Mesendoderm (in vitro differentiated cells): ENCODE measurements at regions not wholly inside any gene's neighbourhood (a gene's known extent, or its start where the extent isn't known, plus 50 kb on each side); places are given as distances from the start of the nearest gene placed in this dataset.

Source experiments
- DNase-seq: peaks from one replicate; pipeline ENCODE4 v3.0.0; 2013
- H2AK5ac ChIP-seq: 2 replicates; pipeline ENCODE4 v1.6.1; 2013; ENCODE audit warnings: low read length, inconsistent platforms
- H2BK120ac ChIP-seq: 2 replicates; pipeline ENCODE4 v1.6.1; 2013; ENCODE audit warnings: low read depth, mild to moderate bottlenecking, low read length, moderate library complexity, mixed read lengths
- H2BK15ac ChIP-seq: replicated peaks from 2 replicates; pipeline ENCODE4 v1.6.1; 2013; ENCODE audit warnings: low read depth, mild to moderate bottlenecking, moderate library complexity
- H2BK5ac ChIP-seq: 2 replicates; pipeline ENCODE4 v1.6.1; 2013; ENCODE audit warnings: low read length, inconsistent platforms
- H3K18ac ChIP-seq: 2 replicates; pipeline ENCODE4 v1.6.1; 2013; ENCODE audit warnings: mild to moderate bottlenecking, low read length, mixed read lengths
- H3K23ac ChIP-seq: one replicate; pipeline ENCODE4 v1.6.1; 2013; ENCODE audit warnings: low read length
- H3K27ac ChIP-seq: 2 replicates; pipeline ENCODE4 v1.5.1; 2013; ENCODE audit warnings: low read depth, mild to moderate bottlenecking, inconsistent platforms, low read length, moderate library complexity
- H3K27me3 ChIP-seq: 2 replicates; pipeline ENCODE4 v1.6.1; 2013; ENCODE audit warnings: low read length, control low read depth, mild to moderate bottlenecking, inconsistent platforms; ENCODE audit not compliant: insufficient read depth, poor library complexity
- H3K36me3 ChIP-seq: 2 replicates; pipeline ENCODE4 v1.6.1; 2013; ENCODE audit warnings: low read length, inconsistent platforms; ENCODE audit not compliant: control insufficient read depth, insufficient read depth
- H3K4ac ChIP-seq: one replicate; pipeline ENCODE4 v1.6.1; 2013; ENCODE audit warnings: low read depth, mild to moderate bottlenecking, low read length, moderate library complexity
- H3K4me1 ChIP-seq: 2 replicates; pipeline ENCODE4 v1.6.1; 2013; ENCODE audit warnings: low read depth, low read length, inconsistent platforms; ENCODE audit not compliant: control insufficient read depth
- H3K4me2 ChIP-seq: 2 replicates; pipeline ENCODE4 v1.6.1; 2013; ENCODE audit warnings: low read length
- H3K4me3 ChIP-seq: 2 replicates; pipeline ENCODE4 v1.5.1; 2013; ENCODE audit warnings: mild to moderate bottlenecking, low read length
- H3K56ac ChIP-seq: one replicate; pipeline ENCODE4 v1.6.1; 2013; ENCODE audit warnings: low read length
- H3K79me1 ChIP-seq: 2 replicates; pipeline ENCODE4 v1.6.1; 2013; ENCODE audit warnings: low read length, inconsistent platforms
- H3K79me2 ChIP-seq: 2 replicates; pipeline ENCODE4 v1.6.1; 2013; ENCODE audit warnings: mild to moderate bottlenecking, low read length; ENCODE audit not compliant: control insufficient read depth, insufficient read depth
- H3K9ac ChIP-seq: 2 replicates; pipeline ENCODE4 v1.6.1; 2013; ENCODE audit warnings: low read length, inconsistent platforms
- H4K5ac ChIP-seq: one replicate; pipeline ENCODE4 v1.6.1; 2013; ENCODE audit warnings: low read length
- H4K8ac ChIP-seq: one replicate; pipeline ENCODE4 v1.6.1; 2013; ENCODE audit warnings: low read depth, mild to moderate bottlenecking, control low read depth, low read length, moderate library complexity
- WGBS: extraction: QIAGEN DNeasy Blood & Tissue Kit; methylation state at CpG from one replicate; pipeline ENCODE4 v1.1.7; 2013; ENCODE audit warnings: low lambda C conversion rate, missing lambda C conversion rate; ENCODE audit not compliant: insufficient coverage; ENCODE audit errors: extremely low coverage; 5-methylcytosine and 5-hydroxymethylcytosine counted together

- H3K4me3 ChIP-seq, result no peak overlapping the region
- H3K4me1 ChIP-seq, result no peaks in the 10 kb centered on the region
- H2AK5ac ChIP-seq, result no peak overlapping the region
- no peak overlapping the region for H4K8ac ChIP-seq
- no peaks in the 10 kb centered on the region for H3K79me1 ChIP-seq
- H2BK15ac ChIP-seq, result no peak overlapping the region
- H3K23ac ChIP-seq, result no peak overlapping the region
- no peak overlapping the region for H3K56ac ChIP-seq
- H2BK120ac ChIP-seq, result no peak overlapping the region
- H3K27me3 ChIP-seq, result no peaks in the 10 kb centered on the region
- H3K79me2 ChIP-seq, result no peaks in the 10 kb centered on the region
- no peaks in the 10 kb centered on the region for H3K36me3 ChIP-seq
- no CpG with 5 or more reads among the region's 3 CpGs for WGBS
- no peak overlapping the region for H3K18ac ChIP-seq
- H3K4ac ChIP-seq, result no peak overlapping the region
- H4K5ac ChIP-seq, result no peak overlapping the region
- H3K27ac ChIP-seq, result no peak overlapping the region
- no peak overlapping the region for H2BK5ac ChIP-seq
- DNase-seq, result no peak
- no peak overlapping the region for H3K9ac ChIP-seq
- no peak overlapping the region for H3K4me2 ChIP-seq
Observed at GRCh38 chr18:65459741-65460140, 291.1 kb upstream of the CDH7 start.

- H4K5ac ChIP-seq, result no peak overlapping the region
- H3K36me3 ChIP-seq, result no peaks in the 10 kb centered on the region
- no peak overlapping the region for H2BK5ac ChIP-seq
- no peaks in the 10 kb centered on the region for H3K79me1 ChIP-seq
- no peaks in the 10 kb centered on the region for H3K79me2 ChIP-seq
- no peak for DNase-seq
- no peak overlapping the region for H2AK5ac ChIP-seq
- no CpG with 5 or more reads among the region's 1 CpG for WGBS
- no peak overlapping the region for H4K8ac ChIP-seq
- H3K23ac ChIP-seq, result no peak overlapping the region
- no peak overlapping the region for H3K4me2 ChIP-seq
- H2BK120ac ChIP-seq, result no peak overlapping the region
- H3K18ac ChIP-seq, result no peak overlapping the region
- H3K9ac ChIP-seq, result no peak overlapping the region
- H2BK15ac ChIP-seq, result no peak overlapping the region
- H3K56ac ChIP-seq, result no peak overlapping the region
- no peaks in the 10 kb centered on the region for H3K27me3 ChIP-seq
- H3K27ac ChIP-seq, result no peak overlapping the region
- no peak overlapping the region for H3K4me3 ChIP-seq
- no peaks in the 10 kb centered on the region for H3K4me1 ChIP-seq
- H3K4ac ChIP-seq, result no peak overlapping the region
Observed at GRCh38 chr18:65458871-65459270, 291.9 kb upstream of the CDH7 start.

- WGBS, result 100% methylated on average over 1 of the region's 3 CpGs
- Histone ChIP-seq H3K4me3 (no peak overlapping the region), H3K18ac (no peak overlapping the region)
Observed at GRCh38 chr18:65439188-65439587, 311.6 kb upstream of the CDH7 start.

GRCh38 chr18:65436430-65436829, 314.4 kb upstream of the CDH7 start:
- Histone ChIP-seq H3K4me3 (no peak overlapping the region), H3K27me3 (no peaks in the 10 kb centered on the region), H3K56ac (no peak overlapping the region), H2AK5ac (no peak overlapping the region), H3K79me1 (no peaks in the 10 kb centered on the region), H4K5ac (no peak overlapping the region), H3K9ac (no peak overlapping the region), H2BK15ac (no peak overlapping the region), H3K18ac (no peak overlapping the region), H3K4ac (no peak overlapping the region), H3K23ac (no peak overlapping the region), H2BK120ac (no peak overlapping the region), H4K8ac (no peak overlapping the region), H2BK5ac (no peak overlapping the region), H3K79me2 (no peaks in the 10 kb centered on the region), H3K27ac (no peak overlapping the region), H3K36me3 (no peaks in the 10 kb centered on the region), H3K4me2 (no peak overlapping the region), H3K4me1 (no peaks in the 10 kb centered on the region)
- no CpG with 5 or more reads among the region's 4 CpGs for WGBS
- DNase-seq, result peak; percentile 41

More at GRCh38 chr18:65439188-65439587, 311.6 kb upstream of the CDH7 start:
- Histone ChIP-seq H4K8ac (no peak overlapping the region), H3K23ac (no peak overlapping the region), H2BK15ac (no peak overlapping the region), H4K5ac (no peak overlapping the region), H3K9ac (no peak overlapping the region), H2BK120ac (no peak overlapping the region), H3K27me3 (no peaks in the 10 kb centered on the region), H3K4ac (no peak overlapping the region), H3K56ac (no peak overlapping the region), H2BK5ac (no peak overlapping the region), H3K79me1 (no peaks in the 10 kb centered on the region), H2AK5ac (no peak overlapping the region), H3K4me1 (no peaks in the 10 kb centered on the region), H3K79me2 (no peaks in the 10 kb centered on the region), H3K36me3 (no peaks in the 10 kb centered on the region), H3K4me2 (no peak overlapping the region), H3K27ac (no peak overlapping the region)
- peak; percentile 17 for DNase-seq

GRCh38 chr18:65435534-65435933, 315.3 kb upstream of the CDH7 start:
- no peaks in the 10 kb centered on the region for H3K27me3 ChIP-seq
- H3K9ac ChIP-seq, result no peak overlapping the region
- H3K79me2 ChIP-seq, result no peaks in the 10 kb centered on the region
- H2BK15ac ChIP-seq, result no peak overlapping the region
- no peak overlapping the region for H4K5ac ChIP-seq
- H3K36me3 ChIP-seq, result no peaks in the 10 kb centered on the region
- no peak for DNase-seq
- H2BK5ac ChIP-seq, result no peak overlapping the region
- H2AK5ac ChIP-seq, result no peak overlapping the region
- no peak overlapping the region for H3K27ac ChIP-seq
- no peak overlapping the region for H2BK120ac ChIP-seq
- H3K23ac ChIP-seq, result no peak overlapping the region
- H3K4me1 ChIP-seq, result no peaks in the 10 kb centered on the region
- no peaks in the 10 kb centered on the region for H3K79me1 ChIP-seq
- no peak overlapping the region for H4K8ac ChIP-seq
- no peak overlapping the region for H3K4ac ChIP-seq
- H3K56ac ChIP-seq, result no peak overlapping the region
- H3K18ac ChIP-seq, result no peak overlapping the region
- H3K4me3 ChIP-seq, result no peak overlapping the region
- no peak overlapping the region for H3K4me2 ChIP-seq
- no CpG with 5 or more reads among the region's 2 CpGs for WGBS

- Histone ChIP-seq H3K4me2 (no peak overlapping the region), H3K4me3 (no peak overlapping the region), H4K8ac (no peak overlapping the region), H3K27me3 (no peaks in the 10 kb centered on the region), H3K18ac (no peak overlapping the region), H3K23ac (no peak overlapping the region), H2BK5ac (no peak overlapping the region), H3K36me3 (no peaks in the 10 kb centered on the region), H3K4me1 (no peaks in the 10 kb centered on the region), H3K4ac (no peak overlapping the region), H3K79me2 (no peaks in the 10 kb centered on the region), H3K27ac (no peak overlapping the region), H2BK15ac (no peak overlapping the region), H2AK5ac (no peak overlapping the region), H3K56ac (no peak overlapping the region), H4K5ac (no peak overlapping the region), H3K79me1 (no peaks in the 10 kb centered on the region), H3K9ac (no peak overlapping the region), H2BK120ac (no peak overlapping the region)
- no CpG with 5 or more reads among the region's 4 CpGs for WGBS
- no peak for DNase-seq
Observed at GRCh38 chr18:65429601-65430000, 321.2 kb upstream of the CDH7 start.
